Natural killer cell (primary cell): ENCODE measurements at regions not wholly inside any gene's neighbourhood (a gene's known extent, or its start where the extent isn't known, plus 50 kb on each side); places are given as distances from the start of the nearest gene placed in this dataset.

Source experiments
- ATAC-seq, 3 donors: fragments of 150-1000 bp in 2 of 3; fragments of 200-7000 bp in 1 of 3; cut with Tn5 transposase; 1 replicate in 1 of 3; 2 replicates in 2 of 3; pipeline ENCODE4 v1.10.0; 2021; ENCODE audit warnings: mild to moderate bottlenecking in 2 of 3, moderate library complexity in 2 of 3
- DNase-seq, 2 donors: peaks; one replicate each; pipeline versions ENCODE4 v3.0.0 to v3.0.0-alpha.2; 2013 to 2021; ENCODE audit warnings: mixed read lengths in 1 of 2
- H3K27ac ChIP-seq: one replicate; pipeline ENCODE4 v1.5.1; 2013; ENCODE audit warnings: mild to moderate bottlenecking, low read length
- H3K27me3 ChIP-seq: one replicate; pipeline ENCODE4 v1.6.1; 2013; ENCODE audit warnings: low read length; ENCODE audit not compliant: control insufficient read depth, insufficient read depth
- H3K36me3 ChIP-seq: one replicate; pipeline ENCODE4 v1.6.1; 2013; ENCODE audit warnings: low read length; ENCODE audit not compliant: control insufficient read depth, insufficient read depth
- H3K4me1 ChIP-seq: one replicate; pipeline ENCODE4 v1.6.1; 2013; ENCODE audit warnings: low read length; ENCODE audit not compliant: control insufficient read depth, insufficient read depth
- H3K4me3 ChIP-seq: one replicate; pipeline ENCODE4 v1.5.1; 2013; ENCODE audit warnings: low read length
- H3K9me3 ChIP-seq: one replicate; pipeline ENCODE4 v1.6.1; 2013; ENCODE audit warnings: low read length; ENCODE audit not compliant: control insufficient read depth, insufficient read depth
- H3K27ac Mint-ChIP-seq, 2 donors: one replicate each; pipeline ENCODE4 v1.8.0; 2022; ENCODE audit warnings: mild to moderate bottlenecking in 2 of 2, mixed read lengths in 2 of 2, moderate library complexity in 1 of 2
- H3K27me3 Mint-ChIP-seq, 2 donors: one replicate each; pipeline ENCODE4 v1.8.0; 2022; ENCODE audit warnings: low read depth in 2 of 2, mixed read lengths in 2 of 2
- H3K36me3 Mint-ChIP-seq: one replicate; pipeline ENCODE4 v1.8.0; 2022; ENCODE audit warnings: mixed read lengths
- H3K4me1 Mint-ChIP-seq, 2 donors: one replicate each; pipeline ENCODE4 v1.8.0; 2022; ENCODE audit warnings: mixed read lengths in 2 of 2
- H3K4me3 Mint-ChIP-seq: one replicate; pipeline ENCODE4 v1.8.0; 2022; ENCODE audit warnings: mild to moderate bottlenecking, moderate library complexity, mixed read lengths
- H3K9me3 Mint-ChIP-seq, 2 donors: one replicate each; pipeline ENCODE4 v1.8.0; 2022; ENCODE audit warnings: mixed read lengths in 2 of 2
- CTCF ChIP-seq: fragments of 200-600 bp; IDR thresholded peaks from one replicate; pipeline ENCODE4 v1.8.0; 2022; ENCODE audit warnings: antibody characterized with exemption
- WGBS: methylation state at CpG from one replicate; pipeline ENCODE4 v1.1.7; 2013; ENCODE audit warnings: missing lambda C conversion rate; ENCODE audit not compliant: insufficient coverage; 5-methylcytosine and 5-hydroxymethylcytosine counted together
- intact Hi-C: fragments of 100-400 bp; cut with micrococcal nuclease; formaldehyde crosslinking; loops from one replicate; pipeline ENCODE4 v1.14.2; 2022

GRCh38 chr2:217732992-217733391 is 269.8 kb downstream of the TNS1 start:
- Mint-ChIP-seq H3K4me3 (no peak overlapping the region), H3K9me3 (no peaks in the 10 kb centered on the region), H3K27me3 (no peaks in the 10 kb centered on the region), H3K27ac (no peak overlapping the region), H3K36me3 (no peaks in the 10 kb centered on the region), H3K4me1 (peaks cover 6 to 7% of the 10 kb centered on the region in 2 donors)
- intact Hi-C loops = no loop called here
- no peaks in the 10 kb centered on the region for H3K27me3 ChIP-seq
- no peak for ATAC-seq
- 81% methylated on average over 3 of the region's 3 CpGs for WGBS
- H3K36me3 ChIP-seq = no peaks in the 10 kb centered on the region
- no peaks in the 10 kb centered on the region for H3K4me1 ChIP-seq
- H3K4me3 ChIP-seq = no peak overlapping the region
- no peak overlapping the region for H3K27ac ChIP-seq
- no peak for TF ChIP-seq CTCF
- no peak for DNase-seq
- no peaks in the 10 kb centered on the region for H3K9me3 ChIP-seq

GRCh38 chr2:217731805-217732204 is 271.0 kb downstream of the TNS1 start:
- no peaks in the 10 kb centered on the region for H3K9me3 Mint-ChIP-seq
- no peak overlapping the region for H3K27ac Mint-ChIP-seq
- H3K4me3 Mint-ChIP-seq = no peak overlapping the region
- WGBS = 84% methylated on average over 2 of the region's 2 CpGs
- ATAC-seq (no peak), DNase-seq (no peak)
- no peaks in the 10 kb centered on the region for H3K36me3 ChIP-seq
- no peaks in the 10 kb centered on the region for H3K9me3 ChIP-seq
- peaks cover 6 to 7% of the 10 kb centered on the region in 2 donors for H3K4me1 Mint-ChIP-seq
- intact Hi-C loops = no loop called here
- H3K27ac ChIP-seq = no peak overlapping the region
- TF ChIP-seq CTCF = no peak
- H3K4me3 ChIP-seq = no peak overlapping the region
- no peaks in the 10 kb centered on the region for H3K36me3 Mint-ChIP-seq
- H3K27me3 ChIP-seq = no peaks in the 10 kb centered on the region
- H3K4me1 ChIP-seq = no peaks in the 10 kb centered on the region
- H3K27me3 Mint-ChIP-seq = no peaks in the 10 kb centered on the region

- H3K9me3 Mint-ChIP-seq = no peaks in the 10 kb centered on the region
- Histone ChIP-seq H3K4me3 (no peak overlapping the region), H3K27ac (no peak overlapping the region), H3K4me1 (no peaks in the 10 kb centered on the region), H3K36me3 (no peaks in the 10 kb centered on the region), H3K9me3 (no peaks in the 10 kb centered on the region), H3K27me3 (no peaks in the 10 kb centered on the region)
- H3K4me1 Mint-ChIP-seq = no peaks in the 10 kb centered on the region
- no peaks in the 10 kb centered on the region for H3K36me3 Mint-ChIP-seq
- 72% methylated on average over 4 of the region's 5 CpGs for WGBS
- H3K27ac Mint-ChIP-seq = no peak overlapping the region
- no peak overlapping the region for H3K4me3 Mint-ChIP-seq
- no peak for DNase-seq
- TF ChIP-seq CTCF = no peak
- no peak for ATAC-seq
- no peaks in the 10 kb centered on the region for H3K27me3 Mint-ChIP-seq
- intact Hi-C loops = no loop called here
These were observed 273.3 kb downstream of the TNS1 start for GRCh38 chr2:217729421-217730053.

GRCh38 chr2:217727801-217728200 is 275.0 kb downstream of the TNS1 start:
- Histone ChIP-seq H3K36me3 (no peaks in the 10 kb centered on the region), H3K4me3 (no peak overlapping the region), H3K9me3 (no peaks in the 10 kb centered on the region), H3K4me1 (no peaks in the 10 kb centered on the region), H3K27ac (no peak overlapping the region), H3K27me3 (no peaks in the 10 kb centered on the region)
- Mint-ChIP-seq H3K27me3 (no peaks in the 10 kb centered on the region), H3K9me3 (no peaks in the 10 kb centered on the region), H3K4me3 (no peak overlapping the region), H3K36me3 (no peaks in the 10 kb centered on the region), H3K4me1 (no peaks in the 10 kb centered on the region), H3K27ac (no peak overlapping the region)
- DNase-seq = no peak
- intact Hi-C loops = no loop called here
- 91% methylated on average over 6 of the region's 7 CpGs for whole genome bisulfite sequencing
- no peak for TF ChIP-seq CTCF
- no peak for ATAC-seq
